Fibroblast of skin of right quadriceps (primary cell): ENCODE measurements at regions not wholly inside any gene's neighbourhood (a gene's known extent, or its start where the extent isn't known, plus 50 kb on each side); places are given as distances from the start of the nearest gene placed in this dataset.
A peak's percentile ranks its signal among the peaks of the same experiment; 100 is the strongest.

Experiments
- DNase-seq: peaks from one replicate; pipeline ENCODE4 v3.0.0-alpha.2; 2013

DNA sequence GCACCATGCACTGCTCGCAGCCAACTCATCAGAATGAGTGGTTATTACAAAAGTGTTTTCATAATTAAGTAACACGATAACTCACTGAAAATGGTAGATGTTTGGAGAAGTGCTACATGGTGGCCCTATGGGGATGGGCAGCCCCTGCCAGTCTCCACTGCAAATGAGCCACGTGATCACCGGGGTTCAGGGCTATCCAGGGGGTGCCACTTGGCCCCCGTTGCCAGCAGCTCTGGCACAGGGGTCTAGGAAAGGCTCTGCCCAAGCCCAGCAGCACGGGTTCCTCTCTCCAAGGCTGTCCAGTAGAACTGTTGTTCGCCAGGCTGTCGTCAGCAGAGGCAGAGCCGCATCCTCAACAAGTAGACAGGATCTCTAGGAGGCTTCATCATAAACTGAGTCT lies 382.1 kb upstream of the B3GAT1 start:
- no peak for DNase-seq

DNA sequence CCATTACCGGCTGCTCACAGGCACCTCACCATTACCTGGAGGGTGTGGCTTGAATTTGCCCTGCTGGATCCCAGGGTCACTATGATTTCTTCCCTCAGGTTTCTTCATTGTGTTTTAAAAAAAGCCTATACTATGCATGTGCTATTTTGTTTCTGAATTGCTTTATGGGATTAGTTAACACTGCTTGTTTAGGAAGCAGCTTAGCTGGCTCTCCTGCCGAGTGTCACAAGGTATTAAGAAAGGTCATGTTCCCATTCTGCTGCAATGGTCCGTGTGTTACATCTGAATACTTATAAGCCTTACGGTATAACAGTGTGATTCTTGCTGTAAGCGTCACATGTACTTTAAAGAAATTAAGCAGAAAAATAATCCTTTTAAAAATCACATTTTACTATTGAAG lies 380.6 kb upstream of the B3GAT1 start:
- no peak for DNase-seq

DNA sequence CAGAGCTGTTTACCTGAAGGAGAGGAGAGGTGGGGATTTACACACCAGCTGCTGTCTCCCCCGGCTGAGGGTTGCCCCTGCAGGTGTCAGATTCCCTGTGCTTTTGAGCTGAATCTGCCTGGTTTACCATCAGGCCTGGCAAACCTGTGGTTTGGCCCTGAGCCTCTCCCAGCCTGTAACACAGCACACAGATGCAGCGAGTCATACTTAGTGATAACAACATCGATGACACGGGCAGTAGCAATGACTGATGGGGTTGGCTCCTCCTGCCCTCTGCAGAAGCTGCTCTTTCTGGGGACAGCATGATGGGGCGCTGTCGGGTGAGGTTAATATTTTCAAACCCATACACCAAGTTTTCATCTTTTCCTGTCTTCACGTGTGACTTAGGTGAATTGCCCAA lies 380.0 kb upstream of the B3GAT1 start:
- DNase-seq: no peak

DNA sequence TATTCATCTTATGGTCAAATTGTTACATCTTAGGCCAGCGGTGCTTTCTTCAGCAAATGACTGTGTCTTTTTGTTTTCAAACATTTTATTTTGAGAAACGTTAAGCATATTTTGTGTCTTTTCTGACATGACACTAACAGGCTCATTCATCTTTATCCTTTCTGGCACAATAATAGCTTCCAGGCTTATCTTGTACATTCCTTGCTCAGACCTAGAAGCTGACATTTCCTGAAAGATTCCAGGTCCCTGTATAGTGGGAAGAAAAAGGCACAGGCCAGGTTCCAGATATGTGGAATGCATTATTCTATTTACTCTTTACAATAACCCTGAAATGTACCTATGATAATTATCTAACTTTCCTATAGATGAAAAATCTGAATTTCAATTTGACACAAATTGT lies 379.1 kb upstream of the B3GAT1 start:
- DNase-seq: no peak

DNA sequence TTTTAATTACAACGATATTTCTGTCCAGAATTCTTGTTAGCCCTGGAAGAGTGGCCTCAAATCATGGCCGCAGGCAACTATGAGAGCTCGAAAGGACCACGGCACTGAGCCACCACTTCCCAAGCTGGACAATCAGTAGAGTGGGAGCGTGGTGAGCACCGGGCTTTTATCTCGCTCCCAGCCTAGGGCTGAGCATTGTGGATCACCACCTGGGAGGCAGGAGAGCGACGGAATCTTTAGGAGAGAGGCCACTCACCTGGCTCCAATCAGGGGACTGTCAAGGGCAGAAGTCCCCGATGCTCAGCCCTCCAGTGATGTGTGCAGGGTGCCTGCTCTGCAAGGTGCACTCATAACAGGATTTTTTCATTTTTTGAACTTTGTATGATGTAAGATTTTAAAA lies 377.1 kb upstream of the B3GAT1 start:
- no peak for DNase-seq

DNA sequence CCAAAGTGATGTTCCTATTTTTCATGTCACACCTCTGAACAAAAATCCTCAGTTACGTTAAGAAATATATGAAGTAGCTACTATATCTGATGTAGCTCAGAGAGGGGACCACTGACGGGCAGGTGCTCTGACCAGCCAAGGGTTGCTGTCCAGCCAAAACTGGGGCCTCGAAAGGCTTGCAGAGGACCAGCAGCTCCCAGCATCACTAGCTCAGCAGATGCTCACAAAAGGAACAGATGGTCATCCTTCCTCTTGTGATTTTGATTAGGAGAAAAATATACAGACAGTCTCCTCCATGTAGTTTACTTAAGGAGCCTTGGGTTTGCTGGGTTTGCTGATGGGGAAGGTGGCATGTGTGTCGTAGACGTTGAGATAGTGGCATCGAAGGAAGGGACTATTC lies 374.6 kb upstream of the B3GAT1 start:
- DNase-seq: no peak

DNA sequence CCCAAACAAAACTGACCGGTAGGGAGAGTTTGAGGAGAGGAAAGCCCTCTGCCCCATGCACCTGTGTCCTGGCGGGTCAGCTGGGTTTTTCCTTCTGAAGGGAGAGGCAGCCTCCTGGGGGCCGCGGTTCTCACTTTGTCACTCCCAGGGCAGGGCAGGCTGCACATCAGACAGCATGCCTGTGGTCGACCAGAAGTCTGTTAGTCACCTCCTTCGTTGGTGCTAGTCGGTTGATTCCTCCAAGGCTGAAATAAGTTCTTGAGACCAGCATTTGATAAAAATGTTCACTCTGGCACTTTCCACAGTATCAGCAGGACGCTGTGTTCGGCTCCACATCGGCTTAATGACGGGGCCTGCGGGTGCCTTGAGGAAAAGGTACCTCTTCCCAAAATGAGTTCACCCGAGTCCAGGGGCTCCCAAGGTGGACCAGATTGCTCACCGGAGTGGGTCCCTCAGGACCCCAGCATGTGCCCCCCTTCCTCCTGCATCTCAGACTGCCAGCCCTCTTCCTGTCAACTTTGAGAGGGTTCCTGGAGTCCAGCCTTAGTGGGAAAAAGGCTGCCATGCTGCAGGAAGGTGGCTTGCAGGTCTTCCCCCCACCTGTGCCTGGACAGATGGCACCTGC lies 373.7 kb upstream of the B3GAT1 start:
- no peak for DNase-seq

DNA sequence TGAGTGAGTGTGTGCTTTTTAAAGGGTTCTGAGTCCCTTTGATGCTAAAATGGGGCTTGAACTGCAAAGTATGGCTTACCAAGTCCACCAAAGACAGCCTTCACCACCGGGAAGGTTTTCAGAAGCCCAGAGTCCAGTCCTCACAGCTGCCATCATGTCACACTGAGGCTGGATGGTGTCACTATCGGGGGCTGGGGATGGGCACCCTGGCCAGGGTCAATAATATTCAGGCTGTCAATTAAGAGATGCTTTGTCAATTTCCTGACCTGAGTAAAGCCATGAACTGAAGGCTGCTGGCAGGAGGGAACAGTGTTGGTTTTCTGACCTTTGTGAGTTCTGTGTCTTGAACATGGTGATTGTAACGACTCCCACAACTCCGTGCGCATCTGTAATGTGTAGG lies 373.0 kb upstream of the B3GAT1 start:
- no peak for DNase-seq

DNA sequence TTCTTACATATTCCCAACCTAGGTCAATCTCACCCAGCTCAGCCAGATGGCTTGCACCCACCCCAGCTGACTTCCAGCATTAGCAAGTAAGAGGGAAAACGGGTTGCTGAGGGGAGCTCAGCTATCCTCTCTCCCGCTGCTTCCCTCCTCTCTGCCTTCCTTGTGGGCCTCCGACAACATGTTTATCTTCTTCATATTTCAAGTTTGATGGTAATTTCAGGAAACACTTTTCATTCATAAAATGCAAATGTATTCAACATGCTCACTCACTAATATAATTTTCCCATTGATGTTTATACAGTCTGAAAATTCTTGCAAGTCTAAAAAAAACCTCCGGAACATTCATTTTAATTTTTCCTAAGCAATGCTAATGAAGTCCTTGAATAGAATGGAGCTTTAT lies 372.5 kb upstream of the B3GAT1 start:
- no peak for DNase-seq

DNA sequence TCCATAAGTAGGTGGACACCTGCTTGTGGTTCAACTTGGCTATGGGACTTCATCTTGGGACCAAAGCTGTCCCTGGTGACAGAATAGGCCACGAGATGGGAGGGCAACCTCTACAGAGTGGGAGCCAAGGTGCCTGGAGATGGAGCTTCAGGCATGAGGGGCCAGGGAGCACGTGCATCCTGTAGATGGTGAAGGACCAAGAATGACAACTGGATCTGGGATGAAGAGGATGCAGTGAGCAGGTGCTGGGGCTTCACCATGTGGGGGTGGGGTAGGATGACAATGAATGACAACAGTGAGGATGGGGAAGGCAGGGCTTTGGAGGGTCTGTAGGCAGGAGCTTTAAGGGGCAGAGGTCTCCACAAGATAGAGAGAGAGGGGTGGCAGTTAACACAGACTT lies 372.0 kb upstream of the B3GAT1 start:
- no peak for DNase-seq

DNA sequence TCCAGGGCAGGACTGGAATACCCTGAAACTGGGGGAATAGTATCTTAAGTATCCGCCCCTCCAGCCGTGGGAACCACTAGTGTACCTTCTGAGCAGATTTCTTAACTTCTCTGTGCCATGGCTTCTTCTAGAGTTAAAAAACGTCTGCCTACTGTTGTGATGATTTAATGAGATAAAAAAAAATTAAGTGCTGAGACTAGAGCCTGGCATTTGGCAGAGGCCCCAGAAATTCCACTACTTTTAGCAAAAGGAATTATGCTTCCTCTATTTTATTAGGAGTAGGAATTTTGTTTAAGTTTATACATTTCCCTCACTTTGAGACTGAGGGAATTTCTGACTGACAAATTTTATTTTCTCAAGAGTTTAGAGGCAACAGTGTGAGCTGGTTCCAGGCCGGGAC lies 371.2 kb upstream of the B3GAT1 start:
- DNase-seq: no peak

DNA sequence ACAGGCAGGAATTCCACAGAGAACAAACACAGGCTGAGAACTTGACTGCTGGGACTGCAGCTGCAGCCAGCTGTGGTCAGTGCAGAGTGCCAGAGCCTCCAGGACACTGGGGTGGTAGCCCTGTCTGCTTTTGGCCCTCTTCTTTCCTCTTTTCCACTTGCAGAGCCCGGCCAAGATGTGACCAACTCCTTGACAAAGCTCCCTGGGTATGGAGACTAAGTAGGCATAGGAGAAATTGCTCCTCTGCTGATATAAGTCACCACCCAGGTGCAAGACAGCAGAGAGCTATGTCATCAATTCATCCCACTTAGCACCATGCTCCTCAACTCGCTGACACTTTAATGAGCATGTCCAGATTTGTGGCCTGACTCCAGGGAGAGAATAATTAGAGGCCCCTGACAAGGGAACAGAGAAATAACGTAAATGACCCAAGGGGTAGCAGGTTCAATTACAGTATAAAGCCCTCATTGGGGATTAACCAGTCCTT lies 369.4 kb upstream of the B3GAT1 start:
- no peak for DNase-seq

DNA sequence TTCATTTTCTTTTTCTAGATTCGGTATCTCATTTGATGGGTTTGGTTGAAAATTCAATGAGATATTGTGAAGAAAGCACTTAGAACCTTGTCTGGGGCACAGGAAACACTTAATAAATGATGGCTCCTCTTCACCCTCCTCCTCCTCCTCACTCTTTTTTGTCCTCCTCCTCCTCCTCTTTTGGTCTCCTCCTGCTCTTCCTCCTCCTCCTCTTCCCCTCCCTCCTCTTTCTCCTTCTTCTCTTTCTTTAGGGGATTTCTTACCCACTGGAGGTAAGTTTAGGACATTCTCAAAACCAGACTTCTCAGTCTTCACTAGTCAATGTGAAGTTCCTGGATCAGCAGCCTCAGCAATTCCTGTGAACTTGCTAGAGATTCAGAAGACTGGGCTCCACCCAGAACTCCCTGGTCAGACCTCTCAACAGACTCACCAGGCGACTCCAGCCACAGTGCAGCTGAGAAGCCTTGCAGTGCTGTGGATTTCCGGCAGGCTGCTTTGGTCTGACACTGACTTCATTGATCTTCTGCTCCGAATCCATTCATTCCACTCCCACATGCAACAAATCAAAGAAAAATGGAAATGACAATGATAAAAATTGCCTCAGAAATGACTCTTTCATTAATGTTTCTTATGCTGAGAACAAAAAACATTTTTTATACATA lies 368.6 kb upstream of the B3GAT1 start:
- no peak for DNase-seq

DNA sequence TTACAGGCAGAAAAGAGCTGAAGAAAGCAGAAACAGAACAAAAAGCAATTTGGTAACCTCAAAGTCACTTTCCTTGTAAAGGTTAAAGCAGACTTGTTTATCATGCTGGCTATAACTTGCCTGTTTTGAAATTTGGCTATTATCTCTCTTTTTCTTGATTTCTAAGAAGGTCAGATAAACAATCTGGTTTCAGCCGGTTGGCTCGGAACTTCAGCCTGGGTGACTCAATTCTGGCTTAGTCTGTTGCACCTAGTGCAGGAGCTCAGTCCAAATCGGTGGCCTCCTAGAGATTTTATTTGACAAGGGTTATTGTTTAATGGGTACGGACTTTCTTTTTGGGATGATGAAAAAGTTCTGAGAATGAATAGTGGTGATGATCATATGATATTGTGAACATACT lies 367.1 kb upstream of the B3GAT1 start:
- no peak for DNase-seq

DNA sequence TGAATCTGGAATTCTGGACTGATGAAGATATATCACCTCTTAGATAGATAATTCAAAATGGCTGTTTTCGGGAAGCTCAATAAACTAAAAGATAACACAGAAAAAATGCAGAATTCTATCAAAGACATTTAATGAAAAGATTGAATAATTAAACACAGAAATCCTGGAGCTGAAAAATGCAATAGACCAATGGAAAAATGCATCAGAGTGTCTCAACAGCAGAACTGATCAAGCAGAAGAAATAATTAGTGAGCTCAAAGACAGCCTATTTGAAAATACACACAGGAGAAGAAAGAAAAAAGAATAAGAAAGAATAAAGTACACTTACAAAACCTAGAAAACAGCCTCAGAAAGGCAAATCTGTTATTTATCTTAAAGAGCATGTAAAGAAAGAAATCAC lies 356.4 kb upstream of the B3GAT1 start:
- DNase-seq: no peak

DNA sequence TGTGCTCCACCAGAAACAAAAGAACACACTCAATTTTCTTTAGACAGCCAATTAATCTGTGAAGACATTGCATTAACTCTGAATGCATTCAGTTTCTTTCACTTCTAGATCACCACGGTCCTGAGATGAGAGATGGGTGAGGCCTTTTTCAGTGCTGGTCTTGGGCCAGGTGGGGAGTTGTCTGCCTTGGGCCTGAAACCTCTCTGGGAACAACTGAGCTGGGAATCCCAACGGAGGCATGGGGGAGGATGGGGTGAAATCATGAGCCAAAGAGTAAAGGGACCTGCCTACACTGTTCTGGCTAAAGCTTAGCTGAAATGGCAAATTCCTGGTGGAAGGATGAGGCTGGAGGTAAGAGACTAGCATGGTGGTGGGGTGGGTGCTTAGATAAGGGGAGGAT lies 353.5 kb upstream of the B3GAT1 start:
- no peak for DNase-seq

DNA sequence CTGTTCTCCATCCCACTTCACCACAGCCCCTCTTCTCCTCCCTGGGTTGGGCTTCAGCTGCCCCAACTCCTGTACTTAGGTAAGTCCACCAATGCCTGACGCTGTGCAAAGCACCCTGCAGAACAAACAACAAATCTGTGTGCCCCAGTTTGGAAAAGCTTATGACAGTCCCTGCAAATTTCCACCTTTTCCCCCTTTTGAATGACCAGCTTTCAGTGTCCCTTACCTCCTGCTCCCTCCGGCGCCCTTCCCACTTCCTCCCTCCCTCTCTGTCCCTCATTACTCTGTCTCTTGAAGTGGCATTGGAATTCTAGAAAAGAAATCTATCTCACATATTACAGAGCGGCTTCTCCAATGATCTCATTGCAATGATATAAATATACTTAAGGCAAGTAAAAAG lies 352.9 kb upstream of the B3GAT1 start:
- no peak for DNase-seq

DNA sequence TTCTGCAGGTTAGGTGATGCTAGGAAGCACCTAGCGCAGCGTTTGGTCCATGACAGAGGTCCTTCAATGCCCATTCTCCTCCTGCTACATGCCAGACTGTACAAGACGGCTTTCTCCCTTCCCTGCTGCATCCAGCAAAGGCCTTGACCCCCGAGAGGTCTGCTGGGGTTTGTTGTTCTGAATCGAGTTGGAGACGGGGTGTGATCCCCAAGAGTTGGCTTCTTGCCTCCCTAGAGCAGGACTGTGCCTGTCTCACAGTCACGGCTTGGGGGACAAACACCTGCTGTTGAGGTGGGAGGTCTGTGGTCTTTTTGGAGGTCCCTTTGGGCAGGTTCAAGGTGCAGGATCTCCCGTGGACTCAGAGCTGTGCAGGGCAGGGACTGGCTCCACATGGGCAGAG lies 352.3 kb upstream of the B3GAT1 start:
- DNase-seq: no peak

DNA sequence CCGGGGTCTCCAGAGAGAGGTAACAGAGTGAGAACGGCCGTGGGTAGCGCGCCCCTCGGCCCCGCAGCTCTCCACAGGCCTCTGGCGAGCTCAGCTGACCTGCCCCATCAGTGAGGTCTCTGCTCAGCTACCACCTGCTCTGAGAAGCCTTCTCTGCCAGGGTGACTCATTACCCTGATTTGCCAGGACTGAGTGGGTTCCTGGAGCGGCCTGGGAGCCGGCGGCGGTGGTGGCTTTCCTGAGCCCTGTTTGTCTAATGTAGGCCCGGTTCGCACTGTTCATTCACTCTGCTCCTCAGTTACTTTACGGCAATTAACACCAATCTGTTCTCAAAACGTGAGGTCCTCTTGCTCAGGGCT lies 351.0 kb upstream of the B3GAT1 start:
- DNase-seq: no peak

DNA sequence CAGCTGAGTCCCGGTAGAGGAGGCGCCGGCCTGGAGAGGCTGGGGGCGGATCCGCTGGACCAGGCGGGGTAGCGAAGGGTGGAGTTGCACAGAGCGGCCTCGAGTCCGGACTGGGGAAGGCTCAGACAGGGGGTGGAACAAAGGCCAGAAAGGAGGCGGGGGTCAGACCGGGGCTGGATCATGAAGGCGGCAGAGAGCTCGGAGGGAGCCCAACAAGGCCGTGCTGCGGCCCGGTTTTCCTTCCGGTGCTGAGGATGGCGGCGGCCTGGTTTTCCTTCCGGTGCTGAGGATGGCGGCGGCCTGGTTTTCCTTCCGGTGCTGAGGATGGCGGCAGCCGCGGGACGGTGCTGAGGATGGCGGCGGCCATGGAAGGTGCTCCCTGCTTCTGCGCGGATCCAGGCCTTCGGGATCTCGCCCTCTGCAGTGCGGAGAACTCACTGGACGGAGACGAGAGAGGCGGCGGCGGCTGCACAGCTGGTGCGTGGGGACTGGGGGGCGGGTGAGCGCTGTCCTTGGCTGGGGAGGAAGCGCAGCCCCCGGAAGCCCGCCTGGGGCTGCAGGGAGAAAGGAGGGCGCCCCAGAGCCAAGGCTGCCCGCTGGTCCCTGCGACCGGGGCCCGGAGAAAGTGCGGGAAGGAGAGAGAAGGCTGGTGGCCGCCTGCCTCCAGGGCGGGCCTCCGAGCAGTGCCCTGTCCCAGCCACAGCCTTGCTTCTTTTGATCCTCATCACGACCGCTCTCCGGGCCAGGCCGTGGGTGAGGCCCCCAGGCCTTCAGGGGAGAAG lies 350.4 kb upstream of the B3GAT1 start:
- DNase-seq: peak; percentile 6

DNA sequence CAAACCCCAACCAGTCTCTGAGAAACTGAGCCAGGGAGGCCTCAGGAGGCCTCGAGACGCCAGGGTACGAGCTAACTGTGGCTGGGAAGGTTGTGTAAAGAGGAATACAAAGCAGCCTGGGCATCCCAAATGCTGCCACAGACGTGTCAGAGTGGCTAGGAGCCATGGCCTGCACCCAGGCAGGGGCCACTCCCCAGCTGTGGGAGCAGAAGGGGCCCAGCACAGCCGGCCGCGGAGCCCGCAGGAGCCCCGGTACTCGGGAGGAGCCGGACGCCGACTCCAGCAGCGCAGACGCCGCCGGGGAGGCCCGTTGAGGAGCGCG lies 349.8 kb upstream of the B3GAT1 start:
- DNase-seq: no peak

DNA sequence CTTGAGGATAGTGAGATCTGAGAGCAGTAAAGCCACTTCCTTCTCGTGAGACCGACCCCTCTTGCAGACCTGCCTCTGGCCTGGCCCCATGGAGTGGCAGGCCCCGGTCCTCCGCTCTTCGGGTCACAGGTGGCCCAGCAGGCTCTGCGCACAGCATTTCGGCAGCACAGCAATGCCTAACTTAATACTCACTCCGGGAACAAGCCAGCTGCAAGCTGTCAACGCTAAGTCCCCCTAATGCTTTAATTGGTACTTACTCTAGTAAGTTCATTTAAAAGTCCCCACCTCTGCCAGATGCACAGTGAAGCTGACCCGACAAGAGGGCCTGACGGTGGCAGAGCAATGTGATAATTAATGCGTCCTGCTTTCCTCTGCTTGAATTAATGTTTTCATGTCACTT lies 349.3 kb upstream of the B3GAT1 start:
- DNase-seq: no peak

DNA sequence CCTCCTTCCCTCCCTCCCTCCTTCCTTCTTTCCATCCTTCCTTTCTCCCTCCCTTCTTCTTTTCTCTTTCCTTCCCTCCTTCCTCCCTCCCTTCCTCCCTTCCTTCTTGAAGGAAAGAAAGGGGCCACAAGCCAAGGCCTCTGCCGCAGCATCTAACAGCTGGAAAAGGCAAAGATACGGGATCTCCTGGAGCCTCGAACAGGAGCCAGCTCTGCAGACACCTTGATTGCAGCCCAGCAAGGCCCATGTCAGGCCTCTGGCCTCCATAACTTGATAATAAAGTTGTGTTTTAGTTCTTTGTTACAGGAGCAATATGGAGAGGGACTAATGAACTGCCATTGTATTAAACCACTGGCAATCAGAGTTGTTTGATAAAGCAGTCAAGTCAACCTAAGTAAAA lies 348.9 kb upstream of the B3GAT1 start:
- DNase-seq: no peak

DNA sequence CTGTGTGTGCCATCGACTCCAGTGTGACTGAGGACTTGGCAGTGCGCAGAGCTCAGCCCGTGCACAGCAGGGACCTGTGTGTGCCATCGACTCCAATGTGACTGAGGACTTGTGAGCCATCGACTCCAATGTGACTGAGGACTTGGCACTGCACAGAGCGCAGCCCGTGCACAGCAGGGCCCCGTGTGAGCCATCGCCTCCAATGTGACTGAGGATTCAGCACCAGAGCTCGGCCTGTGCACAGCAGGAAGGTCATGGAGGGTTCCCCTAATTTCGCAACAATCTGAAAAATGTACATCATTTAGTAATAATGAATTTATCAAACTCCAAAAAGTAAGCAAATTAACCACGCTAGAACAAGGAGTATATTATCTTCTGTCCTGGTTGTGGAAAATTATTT lies 348.3 kb upstream of the B3GAT1 start:
- no peak for DNase-seq

DNA sequence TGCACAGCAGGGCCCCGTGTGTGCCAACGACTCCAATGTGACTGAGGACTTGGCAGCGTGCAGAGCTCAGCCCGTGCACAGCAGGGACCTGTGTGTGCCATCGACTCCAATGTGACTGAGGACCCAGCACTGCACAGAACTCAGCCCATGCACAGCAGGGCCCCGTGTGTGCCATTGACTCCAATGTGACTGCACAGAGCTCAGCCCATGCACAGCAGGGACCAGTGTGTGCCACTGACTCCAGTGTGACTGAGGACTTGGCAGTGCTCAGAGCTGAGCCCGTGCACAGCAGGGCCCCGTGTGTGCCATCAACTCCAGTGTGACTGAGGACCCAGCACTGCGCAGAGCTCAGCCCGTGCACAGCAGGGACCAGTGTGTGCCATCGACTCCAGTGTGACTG lies 347.8 kb upstream of the B3GAT1 start:
- no peak for DNase-seq
